ENCODE measurements at regions not wholly inside any gene's neighbourhood (a gene's known extent, or its start where the extent isn't known, plus 50 kb on each side); places are given as distances from the start of the nearest gene placed in this dataset.

DNA sequence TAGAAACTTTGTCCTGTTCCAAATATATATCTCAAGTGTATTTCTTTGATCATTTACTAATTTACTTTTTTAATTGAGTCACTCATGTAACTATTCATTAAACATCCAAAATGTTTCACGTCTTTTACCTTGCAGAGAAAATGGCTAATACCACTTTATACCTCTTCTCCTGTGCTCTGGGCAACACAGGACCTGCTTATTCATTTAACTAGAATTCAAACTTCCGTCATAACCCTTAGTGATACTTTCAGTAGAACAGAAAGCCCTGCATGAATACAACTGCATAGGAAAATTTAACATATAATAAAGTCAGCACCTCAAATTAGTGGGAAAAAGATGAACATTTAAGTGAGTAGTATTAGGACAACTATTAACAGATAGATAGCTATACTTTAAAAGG, 205.2 kb downstream of the MREG start:
- H3F3A ChIP-seq (ENCODE audit: insufficient read depth, low read length): no peaks in the 10 kb centered on the region
- H3K36me3 ChIP-seq (ENCODE audit: insufficient read depth, low read length): no peaks in the 10 kb centered on the region
- no peak overlapping the region for H3K27ac ChIP-seq (ENCODE audit: low read depth, low read length, poor library complexity, severe bottlenecking)
- H2AFZ ChIP-seq (ENCODE audit: low read length): no peak overlapping the region
- no peaks in the 10 kb centered on the region for H4K20me1 ChIP-seq (ENCODE audit: insufficient read depth, low read length)
- no peaks in the 10 kb centered on the region for H3K9me3 ChIP-seq (ENCODE audit: low read length)
- TF ChIP-seq EZH2 (IDR thresholded peaks at IDR 0.05; ENCODE audit: borderline replicate concordance, low read length) (no peak), CTCF (IDR thresholded peaks at IDR 0.05; ENCODE audit: low read length) (no peak)
- no peak overlapping the region for H3K4me3 ChIP-seq (ENCODE audit: low read depth, low read length, poor library complexity, severe bottlenecking)
- H3K9me2 ChIP-seq (ENCODE audit: low read depth, low read length): no peaks in the 10 kb centered on the region
- H3K4me1 ChIP-seq (ENCODE audit: insufficient read depth, low read length, severe bottlenecking): peaks cover 13% of the 10 kb centered on the region
- no peaks in the 10 kb centered on the region for H3K79me2 ChIP-seq (ENCODE audit: insufficient read depth, low read length)
- 0 out of 2 replicates have a peak, but pooled peaks cover 4% of the 10 kb centered on the region for H3K27me3 ChIP-seq (ENCODE audit: insufficient read depth, low read length)
- H3K9ac ChIP-seq (ENCODE audit: low read length): no peak overlapping the region
- no peak overlapping the region for H3K4me2 ChIP-seq (ENCODE audit: low read length)

GRCh38 chr2:215805493-215805892, 207.9 kb downstream of the MREG start:
- no peak overlapping the region for H3K4me2 ChIP-seq (ENCODE audit: low read length)
- H3K9me2 ChIP-seq (ENCODE audit: low read depth, low read length): no peaks in the 10 kb centered on the region
- no peak overlapping the region for H3K27ac ChIP-seq (ENCODE audit: low read depth, low read length, poor library complexity, severe bottlenecking)
- no peak overlapping the region for H2AFZ ChIP-seq (ENCODE audit: low read length)
- H3K4me3 ChIP-seq (ENCODE audit: low read depth, low read length, poor library complexity, severe bottlenecking): no peak overlapping the region
- no peaks in the 10 kb centered on the region for H4K20me1 ChIP-seq (ENCODE audit: insufficient read depth, low read length)
- no peaks in the 10 kb centered on the region for H3K4me1 ChIP-seq (ENCODE audit: insufficient read depth, low read length, severe bottlenecking)
- H3K79me2 ChIP-seq (ENCODE audit: insufficient read depth, low read length): no peaks in the 10 kb centered on the region
- no peaks in the 10 kb centered on the region for H3F3A ChIP-seq (ENCODE audit: insufficient read depth, low read length)
- H3K9ac ChIP-seq (ENCODE audit: low read length): no peak overlapping the region
- no peaks in the 10 kb centered on the region for H3K36me3 ChIP-seq (ENCODE audit: insufficient read depth, low read length)
- H3K9me3 ChIP-seq (ENCODE audit: low read length): no peaks in the 10 kb centered on the region
- TF ChIP-seq EZH2 (IDR thresholded peaks at IDR 0.05; ENCODE audit: borderline replicate concordance, low read length) (no peak), CTCF (IDR thresholded peaks at IDR 0.05; ENCODE audit: low read length) (no peak)
- H3K27me3 ChIP-seq (ENCODE audit: insufficient read depth, low read length): no peaks in the 10 kb centered on the region

DNA sequence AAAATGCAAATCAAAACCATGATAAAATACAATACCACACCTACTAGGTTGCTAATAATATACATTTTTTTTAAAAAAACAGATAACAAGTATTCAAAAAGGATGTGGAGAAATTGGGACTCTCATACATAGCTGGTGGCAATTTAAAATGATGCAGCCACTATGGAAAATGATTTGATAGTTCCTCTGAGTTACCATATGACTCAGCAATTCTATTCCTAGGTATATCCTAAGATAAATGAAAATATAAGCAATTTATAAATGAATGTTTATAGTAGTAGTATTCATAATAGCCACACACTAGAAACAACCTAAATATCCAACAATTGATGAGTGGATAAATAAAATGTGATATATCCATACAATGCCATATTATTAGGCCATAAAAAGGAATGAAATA, 210.2 kb downstream of the MREG start:
- Histone ChIP-seq H4K20me1 (ENCODE audit: insufficient read depth, low read length) (no peaks in the 10 kb centered on the region), H3K36me3 (ENCODE audit: insufficient read depth, low read length) (no peaks in the 10 kb centered on the region), H3K79me2 (ENCODE audit: insufficient read depth, low read length) (no peaks in the 10 kb centered on the region), H3K9ac (ENCODE audit: low read length) (no peak overlapping the region), H3K9me2 (ENCODE audit: low read depth, low read length) (no peaks in the 10 kb centered on the region), H3K9me3 (ENCODE audit: low read length) (no peaks in the 10 kb centered on the region), H3K27me3 (ENCODE audit: insufficient read depth, low read length) (no peaks in the 10 kb centered on the region), H3F3A (ENCODE audit: insufficient read depth, low read length) (no peaks in the 10 kb centered on the region), H3K27ac (ENCODE audit: low read depth, low read length, poor library complexity, severe bottlenecking) (no peak overlapping the region), H2AFZ (ENCODE audit: low read length) (no peak overlapping the region), H3K4me1 (ENCODE audit: insufficient read depth, low read length, severe bottlenecking) (no peaks in the 10 kb centered on the region), H3K4me2 (ENCODE audit: low read length) (no peak overlapping the region), H3K4me3 (ENCODE audit: low read depth, low read length, poor library complexity, severe bottlenecking) (no peak overlapping the region)
- TF ChIP-seq CTCF (IDR thresholded peaks at IDR 0.05; ENCODE audit: low read length) (no peak), EZH2 (IDR thresholded peaks at IDR 0.05; ENCODE audit: borderline replicate concordance, low read length) (no peak)
